OCI-LY1 (cell line): ENCODE measurements at regions not wholly inside any gene's neighbourhood (a gene's known extent, or its start where the extent isn't known, plus 50 kb on each side); places are given as distances from the start of the nearest gene placed in this dataset.

ENCODE experiments used
- H2AFZ ChIP-seq: fragments of 200-600 bp; sonication (generic), shearing (Covaris generic); 2 replicates; pipeline ENCODE4 v1.6.0; 2014; ENCODE audit warnings: antibody characterized with exemption, mild to moderate bottlenecking, low read length
- H3F3A ChIP-seq: fragments of 200-600 bp; sonication (generic), shearing (Covaris generic); 2 replicates; pipeline ENCODE4 v1.6.0; 2014; ENCODE audit warnings: mild to moderate bottlenecking, antibody characterized with exemption, low read length, moderate library complexity; ENCODE audit not compliant: insufficient read depth
- H3K27ac ChIP-seq: fragments of 200-600 bp; sonication (generic); 2 replicates; pipeline ENCODE4 v1.5.1; 2014; ENCODE audit warnings: low read length, mixed run types, mild to moderate bottlenecking, low read depth; ENCODE audit not compliant: poor library complexity, severe bottlenecking
- H3K27me3 ChIP-seq: fragments of 200-600 bp; sonication (generic); 2 replicates; pipeline ENCODE4 v1.6.0; 2014; ENCODE audit warnings: antibody characterized with exemption, mild to moderate bottlenecking, low read length, moderate library complexity; ENCODE audit not compliant: insufficient read depth
- H3K36me3 ChIP-seq: fragments of 200-600 bp; sonication (generic); 2 replicates; pipeline ENCODE4 v1.6.1; 2014; ENCODE audit warnings: mild to moderate bottlenecking, antibody characterized with exemption, low read length, moderate library complexity, mixed read lengths; ENCODE audit not compliant: insufficient read depth
- H3K4me1 ChIP-seq: fragments of 200-600 bp; sonication (generic); 2 replicates; pipeline ENCODE4 v1.5.1; 2014; ENCODE audit warnings: mild to moderate bottlenecking, low read length, moderate library complexity; ENCODE audit not compliant: insufficient read depth, severe bottlenecking
- H3K4me2 ChIP-seq: fragments of 200-600 bp; sonication (generic), shearing (Covaris generic); 2 replicates; pipeline ENCODE4 v1.6.1; 2014; ENCODE audit warnings: low read length
- H3K4me3 ChIP-seq: fragments of 200-600 bp; sonication (generic); 2 replicates; pipeline ENCODE4 v1.5.1; 2014; ENCODE audit warnings: low read length, low read depth, mild to moderate bottlenecking, mixed read lengths; ENCODE audit not compliant: poor library complexity, severe bottlenecking
- H3K79me2 ChIP-seq: fragments of 200-600 bp; shearing (Covaris generic); 2 replicates; pipeline ENCODE4 v1.6.1; 2016; ENCODE audit warnings: mixed run types, low read length, mixed read lengths; ENCODE audit not compliant: insufficient read depth
- H3K9ac ChIP-seq: fragments of 200-600 bp; sonication (generic), shearing (Covaris generic); 2 replicates; pipeline ENCODE4 v1.6.1; 2014; ENCODE audit warnings: mild to moderate bottlenecking, low read length, mixed read lengths
- H3K9me2 ChIP-seq: fragments of 200-600 bp; sonication (generic), shearing (Covaris generic); 2 replicates; pipeline ENCODE4 v1.6.1; 2014; ENCODE audit warnings: low read depth, mild to moderate bottlenecking, low read length, mixed read lengths
- H3K9me3 ChIP-seq: fragments of 200-600 bp; shearing (Covaris generic); 2 replicates; pipeline ENCODE4 v1.6.1; 2014; ENCODE audit warnings: low read length, mixed read lengths
- H4K20me1 ChIP-seq: fragments of 200-600 bp; sonication (generic), shearing (Covaris generic); 2 replicates; pipeline ENCODE4 v1.6.0; 2016; ENCODE audit warnings: mild to moderate bottlenecking, low read length; ENCODE audit not compliant: insufficient read depth
- CTCF ChIP-seq: fragments of 200-600 bp; sonication (generic), shearing (Covaris generic); IDR thresholded peaks from 2 replicates; pipeline ENCODE4 v1.5.1; 2017; ENCODE audit warnings: mild to moderate bottlenecking, antibody characterized with exemption, low read length, moderate library complexity, mixed read lengths
- EZH2 ChIP-seq: fragments of 200-600 bp; sonication (generic), shearing (Covaris generic); IDR thresholded peaks from 2 replicates; pipeline ENCODE4 v1.8.0; 2017; ENCODE audit warnings: borderline replicate concordance, mixed run types, mild to moderate bottlenecking, antibody characterized with exemption, low read length, moderate library complexity, mixed read lengths

- H3K9ac ChIP-seq, result peak overlapping the region; percentile 69
- H3K4me2 ChIP-seq, result peak overlapping the region; percentile 64
- H3K4me1 ChIP-seq, result peaks cover 57% of the 10 kb centered on the region
- H3K27me3 ChIP-seq, result no peaks in the 10 kb centered on the region
- no peaks in the 10 kb centered on the region for H3K9me2 ChIP-seq
- H4K20me1 ChIP-seq, result no peaks in the 10 kb centered on the region
- no peaks in the 10 kb centered on the region for H3K79me2 ChIP-seq
- peak; percentile 48 for TF ChIP-seq CTCF
- TF ChIP-seq EZH2, result no peak
- no peak overlapping the region for H2AFZ ChIP-seq
- H3K36me3 ChIP-seq, result no peaks in the 10 kb centered on the region
- H3K27ac ChIP-seq, result peak overlapping the region; percentile 97
- H3F3A ChIP-seq, result no peaks in the 10 kb centered on the region
- H3K4me3 ChIP-seq, result peak overlapping the region; percentile 41
- no peaks in the 10 kb centered on the region for H3K9me3 ChIP-seq
Measured at GRCh38 chr20:53678315-53678989, 84.8 kb upstream of the ZNF217 start.

GRCh38 chr20:53677447-53678314 is 84.0 kb upstream of the ZNF217 start:
- H3K4me1 ChIP-seq, result peaks cover 57% of the 10 kb centered on the region
- H4K20me1 ChIP-seq, result no peaks in the 10 kb centered on the region
- TF ChIP-seq EZH2, result no peak
- TF ChIP-seq CTCF, result peak; percentile 44
- no peaks in the 10 kb centered on the region for H3K9me2 ChIP-seq
- H3K9ac ChIP-seq, result peak overlapping the region; percentile 69
- H3K79me2 ChIP-seq, result no peaks in the 10 kb centered on the region
- no peaks in the 10 kb centered on the region for H3K9me3 ChIP-seq
- H2AFZ ChIP-seq, result no peak overlapping the region
- peak overlapping the region; percentile 41 for H3K4me3 ChIP-seq
- H3K4me2 ChIP-seq, result peak overlapping the region; percentile 64
- H3F3A ChIP-seq, result no peaks in the 10 kb centered on the region
- H3K27me3 ChIP-seq, result no peaks in the 10 kb centered on the region
- H3K36me3 ChIP-seq, result no peaks in the 10 kb centered on the region
- H3K27ac ChIP-seq, result peak overlapping the region; percentile 97

GRCh38 chr20:53676987-53677386 is 83.3 kb upstream of the ZNF217 start:
- Histone ChIP-seq H3K27ac (peak overlapping the region; percentile 97), H3K27me3 (no peaks in the 10 kb centered on the region), H3K4me2 (no peak overlapping the region), H3K9me2 (no peaks in the 10 kb centered on the region), H3K36me3 (no peaks in the 10 kb centered on the region), H4K20me1 (no peaks in the 10 kb centered on the region), H3K79me2 (no peaks in the 10 kb centered on the region), H3K4me1 (peaks cover 52% of the 10 kb centered on the region), H3K4me3 (no peak overlapping the region), H3K9me3 (no peaks in the 10 kb centered on the region), H3K9ac (no peak overlapping the region), H2AFZ (no peak overlapping the region), H3F3A (no peaks in the 10 kb centered on the region)
- TF ChIP-seq EZH2, result no peak
- no peak for TF ChIP-seq CTCF
